Vagina (tissue), 2 donors: ENCODE measurements at regions not wholly inside any gene's neighbourhood (a gene's known extent, or its start where the extent isn't known, plus 50 kb on each side); places are given as distances from the start of the nearest gene placed in this dataset.

ENCODE experiments used
- DNase-seq, 2 donors: peaks; one replicate each; pipeline ENCODE4 v3.0.0-alpha.2; 2017; ENCODE audit errors: extremely low spot score in 2 of 2
- H3K27ac ChIP-seq: fragments of 200-600 bp; sonication (generic); one replicate; pipeline ENCODE4 v1.5.1; 2019
- H3K27me3 ChIP-seq: fragments of 200-600 bp; sonication (generic); one replicate; pipeline ENCODE4 v1.5.1; 2019
- H3K36me3 ChIP-seq, 2 donors: fragments of 200-600 bp; sonication (generic); one replicate each; pipeline ENCODE4 v1.5.1; 2017 to 2019
- H3K4me1 ChIP-seq: fragments of 200-600 bp; sonication (generic); one replicate; pipeline ENCODE4 v1.5.1; 2019
- H3K4me3 ChIP-seq, 2 donors: fragments of 200-600 bp; sonication (generic); 1 replicate in 1 of 2; 2 replicates in 1 of 2; pipeline ENCODE4 v1.5.1; 2016 to 2019
- H3K9me3 ChIP-seq: fragments of 200-600 bp; sonication (generic); one replicate; pipeline ENCODE4 v1.5.1; 2019
- POLR2A ChIP-seq, 2 donors: fragments of 450-650 bp; IDR thresholded peaks; one replicate each; pipeline ENCODE4 v1.6.1; 2017; ENCODE audit warnings: antibody characterized with exemption in 2 of 2, mild to moderate bottlenecking in 2 of 2, moderate library complexity in 2 of 2
- POLR2AphosphoS5 ChIP-seq, 2 donors: sonication (generic); formaldehyde crosslinking; IDR thresholded peaks; one replicate each; pipeline ENCODE4 v1.9.0; 2017; ENCODE audit warnings: antibody characterized with exemption in 2 of 2, mild to moderate bottlenecking in 2 of 2, low read depth in 1 of 2; ENCODE audit not compliant: insufficient read depth in 1 of 2
- intact Hi-C: fragments of 100-400 bp; cut with DNase I; formaldehyde crosslinking; loops from one replicate; pipeline ENCODE4 v1.15.1; 2023
- TF ChIP-seq, protein P1 (sequence below), 3 experiments: fragments of 450-650 bp in 2 of 3; fragments of 200-600 bp in 1 of 3; sonication (generic) in 1 of 3; IDR thresholded peaks; one replicate each; pipeline ENCODE4 v1.5.1; 2017 to 2019; ENCODE audit warnings: antibody characterized with exemption in 3 of 3, mild to moderate bottlenecking in 2 of 3, moderate library complexity in 2 of 3

DNA sequence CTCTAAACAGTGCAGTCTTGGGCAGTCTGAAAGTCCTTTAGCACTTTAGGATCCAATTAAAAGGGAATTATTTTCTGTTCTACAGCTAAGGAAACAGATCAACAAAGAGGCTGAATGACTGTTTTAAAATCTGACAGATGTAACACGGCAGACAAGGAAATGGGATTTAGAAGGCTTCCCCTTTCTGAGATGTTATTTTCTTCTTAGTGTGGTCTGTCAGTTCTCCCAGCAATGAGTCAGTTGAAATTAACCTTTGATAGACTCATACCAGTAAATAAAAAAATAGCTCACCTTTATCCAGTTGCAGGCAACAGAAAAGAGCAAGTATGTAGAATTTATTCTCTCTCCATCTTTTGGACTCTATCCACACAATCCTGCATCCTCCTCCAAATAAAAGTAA lies 98.1 kb downstream of the NEDD1 start:
- no peaks in the 10 kb centered on the region for H3K9me3 ChIP-seq
- no peaks in the 10 kb centered on the region for H3K36me3 ChIP-seq
- TF ChIP-seq POLR2A (IDR thresholded peaks at IDR 0.05) (no peak), POLR2AphosphoS5 (IDR thresholded peaks at IDR 0.05; ENCODE audit: insufficient read depth in 1 of 2, low read depth in 1 of 2) (no peak)
- TF ChIP-seq, protein P1, sequence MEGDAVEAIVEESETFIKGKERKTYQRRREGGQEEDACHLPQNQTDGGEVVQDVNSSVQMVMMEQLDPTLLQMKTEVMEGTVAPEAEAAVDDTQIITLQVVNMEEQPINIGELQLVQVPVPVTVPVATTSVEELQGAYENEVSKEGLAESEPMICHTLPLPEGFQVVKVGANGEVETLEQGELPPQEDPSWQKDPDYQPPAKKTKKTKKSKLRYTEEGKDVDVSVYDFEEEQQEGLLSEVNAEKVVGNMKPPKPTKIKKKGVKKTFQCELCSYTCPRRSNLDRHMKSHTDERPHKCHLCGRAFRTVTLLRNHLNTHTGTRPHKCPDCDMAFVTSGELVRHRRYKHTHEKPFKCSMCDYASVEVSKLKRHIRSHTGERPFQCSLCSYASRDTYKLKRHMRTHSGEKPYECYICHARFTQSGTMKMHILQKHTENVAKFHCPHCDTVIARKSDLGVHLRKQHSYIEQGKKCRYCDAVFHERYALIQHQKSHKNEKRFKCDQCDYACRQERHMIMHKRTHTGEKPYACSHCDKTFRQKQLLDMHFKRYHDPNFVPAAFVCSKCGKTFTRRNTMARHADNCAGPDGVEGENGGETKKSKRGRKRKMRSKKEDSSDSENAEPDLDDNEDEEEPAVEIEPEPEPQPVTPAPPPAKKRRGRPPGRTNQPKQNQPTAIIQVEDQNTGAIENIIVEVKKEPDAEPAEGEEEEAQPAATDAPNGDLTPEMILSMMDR (IDR thresholded peaks at IDR 0.05): no peak
- no peaks in the 10 kb centered on the region for H3K4me1 ChIP-seq
- no peak overlapping the region for H3K4me3 ChIP-seq
- no peaks in the 10 kb centered on the region for H3K27me3 ChIP-seq
- H3K27ac ChIP-seq: no peak overlapping the region
- no peak for DNase-seq
- intact Hi-C loops: no loop called here

DNA sequence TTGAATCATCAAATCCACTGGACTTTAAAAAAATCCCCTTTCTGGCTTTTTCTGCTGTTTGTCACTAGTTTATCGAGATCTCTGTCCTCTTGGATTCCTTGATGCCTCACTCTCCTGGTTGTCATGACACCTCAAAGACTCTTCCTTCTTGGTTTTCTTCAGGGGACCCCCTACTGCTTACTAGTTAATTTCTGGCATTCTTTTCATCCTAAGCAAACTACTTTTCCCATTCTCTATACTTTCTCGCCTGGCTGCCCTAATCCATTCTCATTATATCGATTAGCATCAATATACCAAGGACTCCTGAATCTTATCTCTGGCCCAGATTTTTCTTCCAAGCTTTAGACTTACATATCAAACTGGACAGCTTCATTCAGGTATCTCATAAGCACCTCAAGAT lies 98.6 kb downstream of the NEDD1 start:
- Histone ChIP-seq H3K27ac (no peak overlapping the region), H3K9me3 (no peaks in the 10 kb centered on the region), H3K4me1 (no peaks in the 10 kb centered on the region), H3K4me3 (no peak overlapping the region), H3K27me3 (no peaks in the 10 kb centered on the region), H3K36me3 (no peaks in the 10 kb centered on the region)
- intact Hi-C loops: no loop called here
- TF ChIP-seq, protein P1 (IDR thresholded peaks at IDR 0.05): no peak
- TF ChIP-seq POLR2AphosphoS5 (IDR thresholded peaks at IDR 0.05; ENCODE audit: insufficient read depth in 1 of 2, low read depth in 1 of 2) (no peak), POLR2A (IDR thresholded peaks at IDR 0.05) (no peak)
- DNase-seq: no peak

DNA sequence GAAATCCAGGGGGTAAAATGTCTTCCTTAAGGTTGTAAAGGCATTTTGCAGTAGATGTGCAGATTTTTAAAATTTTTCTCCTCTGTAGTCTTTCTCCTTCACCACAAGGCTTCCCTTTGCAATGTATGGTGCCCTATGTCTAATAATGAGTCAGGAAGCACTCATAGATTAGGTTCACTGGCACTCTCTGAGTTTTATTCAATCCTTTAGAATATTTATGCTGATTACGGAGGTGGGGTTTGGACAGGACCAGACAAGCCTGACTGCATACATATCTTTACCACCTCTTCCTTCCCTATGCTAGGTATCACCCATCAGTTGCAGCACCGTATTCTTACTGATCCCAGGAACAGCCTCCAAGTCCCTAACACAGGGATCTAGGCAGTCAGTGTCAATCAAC lies 99.5 kb downstream of the NEDD1 start:
- no peak for TF ChIP-seq POLR2A (IDR thresholded peaks at IDR 0.05)
- TF ChIP-seq POLR2AphosphoS5 (IDR thresholded peaks at IDR 0.05; ENCODE audit: insufficient read depth in 1 of 2, low read depth in 1 of 2): no peak
- TF ChIP-seq, protein P1 (IDR thresholded peaks at IDR 0.05): no peak
- no peaks in the 10 kb centered on the region for H3K27me3 ChIP-seq
- H3K9me3 ChIP-seq: no peaks in the 10 kb centered on the region
- H3K4me3 ChIP-seq: no peak overlapping the region
- no peak overlapping the region for H3K27ac ChIP-seq
- H3K36me3 ChIP-seq: no peaks in the 10 kb centered on the region
- no peaks in the 10 kb centered on the region for H3K4me1 ChIP-seq
- no peak for DNase-seq
- intact Hi-C loops: no loop called here

DNA sequence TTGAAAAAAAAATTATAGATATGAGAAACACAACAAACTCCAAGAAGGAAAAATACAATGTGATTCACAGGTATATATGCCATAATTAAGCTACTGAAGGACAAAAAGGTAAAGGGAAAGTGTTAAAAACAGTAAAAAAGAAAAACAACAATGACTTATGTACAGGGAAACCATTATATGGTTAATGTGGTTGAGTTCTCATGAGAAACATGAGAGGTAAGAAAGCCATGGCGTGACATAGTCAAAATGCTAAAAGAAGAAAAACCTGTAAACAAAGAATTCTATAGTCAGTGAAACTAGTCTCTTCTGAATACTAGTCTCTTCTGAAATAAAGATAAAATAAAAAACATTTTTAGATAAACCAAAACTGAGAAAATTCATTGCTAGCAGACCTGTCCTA lies 109.1 kb downstream of the NEDD1 start:
- TF ChIP-seq POLR2AphosphoS5 (IDR thresholded peaks at IDR 0.05; ENCODE audit: insufficient read depth in 1 of 2, low read depth in 1 of 2): no peak
- TF ChIP-seq, protein P1 (IDR thresholded peaks at IDR 0.05): no peak
- TF ChIP-seq POLR2A (IDR thresholded peaks at IDR 0.05): no peak

DNA sequence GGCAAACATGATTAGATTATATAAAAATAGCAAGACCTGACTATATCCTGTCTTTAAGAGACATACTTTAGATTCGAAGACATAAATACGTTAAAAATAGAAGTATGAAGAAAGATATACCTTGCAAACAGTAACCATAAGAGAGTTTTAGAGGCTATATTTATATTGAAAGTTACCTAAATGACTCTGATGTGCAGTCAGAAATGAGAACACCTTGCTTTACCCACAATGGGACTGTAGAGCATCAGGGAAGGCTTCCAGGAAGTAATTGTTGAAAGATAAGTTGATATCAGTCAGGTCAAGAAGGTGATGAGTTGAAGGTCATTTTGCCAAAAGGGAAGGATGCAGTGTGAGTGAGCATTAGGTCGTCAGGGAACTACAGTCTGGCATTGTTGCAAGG lies 110.2 kb downstream of the NEDD1 start:
- H3K9me3 ChIP-seq: no peaks in the 10 kb centered on the region
- no peaks in the 10 kb centered on the region for H3K36me3 ChIP-seq
- H3K4me1 ChIP-seq: no peaks in the 10 kb centered on the region
- DNase-seq: no peak
- intact Hi-C loops: no loop called here
- H3K27ac ChIP-seq: no peak overlapping the region
- no peaks in the 10 kb centered on the region for H3K27me3 ChIP-seq
- TF ChIP-seq POLR2AphosphoS5 (IDR thresholded peaks at IDR 0.05; ENCODE audit: insufficient read depth in 1 of 2, low read depth in 1 of 2) (no peak), POLR2A (IDR thresholded peaks at IDR 0.05) (no peak)
- TF ChIP-seq, protein P1 (IDR thresholded peaks at IDR 0.05): no peak
- H3K4me3 ChIP-seq: no peak overlapping the region

More for the DNA sequence above, 109.1 kb downstream of the NEDD1 start:
- H3K9me3 ChIP-seq: no peaks in the 10 kb centered on the region
- H3K36me3 ChIP-seq: no peaks in the 10 kb centered on the region
- no peaks in the 10 kb centered on the region for H3K27me3 ChIP-seq
- DNase-seq: no peak
- H3K27ac ChIP-seq: no peak overlapping the region
- no peak overlapping the region for H3K4me3 ChIP-seq
- no peaks in the 10 kb centered on the region for H3K4me1 ChIP-seq
- intact Hi-C loops: no loop called here
